Neural cell (in vitro differentiated cells): ENCODE measurements at regions not wholly inside any gene's neighbourhood (a gene's known extent, or its start where the extent isn't known, plus 50 kb on each side); places are given as distances from the start of the nearest gene placed in this dataset.

ENCODE experiments used
- H2AFZ ChIP-seq: fragments of 200-600, 300-800 bp; sonication (generic), shearing (Covaris generic); 2 replicates; pipeline ENCODE4 v1.6.0; 2014; ENCODE audit warnings: low read depth, mild to moderate bottlenecking, antibody characterized with exemption, low read length, moderate library complexity
- H3F3A ChIP-seq: fragments of 200-600 bp; shearing (Covaris generic); 2 replicates; pipeline ENCODE4 v1.6.1; 2016; ENCODE audit warnings: mild to moderate bottlenecking, moderate library complexity, mixed read lengths, antibody characterized with exemption, low read length; ENCODE audit not compliant: insufficient read depth, poor library complexity, severe bottlenecking
- H3K27ac ChIP-seq: fragments of 200-600, 300-800 bp; sonication (generic), shearing (Covaris generic); 2 replicates; pipeline ENCODE4 v1.5.1; 2014; ENCODE audit warnings: mild to moderate bottlenecking, low read length, moderate library complexity
- H3K27me3 ChIP-seq: fragments of 300-800, 200-600 bp; sonication (generic), shearing (Covaris generic); 2 replicates; pipeline ENCODE4 v1.6.0; 2014; ENCODE audit warnings: mild to moderate bottlenecking, low read depth, low read length, moderate library complexity; ENCODE audit not compliant: insufficient read depth
- H3K36me3 ChIP-seq: fragments of 300-800, 200-600 bp; sonication (generic), shearing (Covaris generic); 2 replicates; pipeline ENCODE4 v1.5.1; 2014; ENCODE audit warnings: mild to moderate bottlenecking, antibody characterized with exemption, low read length, moderate library complexity; ENCODE audit not compliant: insufficient read depth
- H3K4me2 ChIP-seq: fragments of 300-800, 200-600 bp; sonication (generic), shearing (Covaris generic); 2 replicates; pipeline ENCODE4 v1.6.0; 2014; ENCODE audit warnings: mild to moderate bottlenecking, low read length
- H3K4me3 ChIP-seq: fragments of 300-800, 200-600 bp; sonication (generic), shearing (Covaris generic); 2 replicates; pipeline ENCODE4 v1.5.1; 2014; ENCODE audit warnings: mild to moderate bottlenecking, low read length, moderate library complexity
- H3K79me2 ChIP-seq: fragments of 200-600 bp; shearing (Covaris generic); replicated peaks from 2 replicates; pipeline ENCODE4 v1.6.0; 2014; ENCODE audit warnings: mild to moderate bottlenecking, low read length, moderate library complexity; ENCODE audit not compliant: insufficient read depth
- H3K9ac ChIP-seq: fragments of 300-800, 200-600 bp; sonication (generic), shearing (Covaris generic); 2 replicates; pipeline ENCODE4 v1.6.1; 2016; ENCODE audit warnings: mild to moderate bottlenecking, low read length, mixed read lengths
- H3K9me2 ChIP-seq: fragments of 200-600 bp; shearing (Covaris generic); 2 replicates; pipeline ENCODE4 v1.6.1; 2016; ENCODE audit warnings: mild to moderate bottlenecking, low read length, mixed read lengths; ENCODE audit not compliant: insufficient read depth
- H3K9me3 ChIP-seq: fragments of 200-600, 300-800 bp; sonication (generic), shearing (Covaris generic); 2 replicates; pipeline ENCODE4 v1.6.1; 2016; ENCODE audit warnings: mild to moderate bottlenecking, mixed run types, low read length, moderate library complexity, mixed read lengths
- H4K20me1 ChIP-seq: fragments of 200-600 bp; shearing (Covaris generic); 2 replicates; pipeline ENCODE4 v1.6.1; 2016; ENCODE audit warnings: mild to moderate bottlenecking, mixed run types; ENCODE audit not compliant: insufficient read depth
- CTCF ChIP-seq: fragments of 450-650 bp; IDR thresholded peaks from 2 replicates; pipeline ENCODE4 v1.5.1; 2014; ENCODE audit warnings: antibody characterized with exemption, mild to moderate bottlenecking, moderate library complexity; ENCODE audit not compliant: poor library complexity, severe bottlenecking
- EP300 ChIP-seq: fragments of 450-650 bp; conservative IDR thresholded peaks from 2 replicates; pipeline ENCODE4 v1.6.1; 2014; ENCODE audit warnings: antibody characterized with exemption, mild to moderate bottlenecking, moderate library complexity; ENCODE audit not compliant: poor library complexity, severe bottlenecking
- EZH2 ChIP-seq: fragments of 200-600, 300-800 bp; shearing (Covaris generic), sonication (generic); IDR thresholded peaks from 2 replicates; pipeline ENCODE4 v1.6.1; 2014; ENCODE audit warnings: antibody characterized with exemption, low read length, borderline replicate concordance, mild to moderate bottlenecking; ENCODE audit not compliant: insufficient read depth, poor library complexity, severe bottlenecking
- MXI1 ChIP-seq: fragments of 450-650 bp; conservative IDR thresholded peaks from 2 replicates; pipeline ENCODE4 v1.6.1; 2014; ENCODE audit warnings: antibody characterized with exemption, mild to moderate bottlenecking; ENCODE audit not compliant: poor library complexity, severe bottlenecking
- POLR2AphosphoS5 ChIP-seq: IDR thresholded peaks from 2 replicates; pipeline ENCODE4 v1.6.1; 2012
- RAD21 ChIP-seq: fragments of 450-650 bp; conservative IDR thresholded peaks from 2 replicates; pipeline ENCODE4 v1.6.1; 2014; ENCODE audit warnings: antibody characterized with exemption, mild to moderate bottlenecking, moderate library complexity
- REST ChIP-seq: IDR thresholded peaks from 2 replicates; pipeline ENCODE4 v1.6.1; 2012; ENCODE audit warnings: borderline replicate concordance
- SMC3 ChIP-seq: fragments of 450-650 bp; conservative IDR thresholded peaks from 2 replicates; pipeline ENCODE4 v1.6.1; 2014; ENCODE audit warnings: antibody characterized with exemption, mild to moderate bottlenecking, moderate library complexity; ENCODE audit not compliant: poor library complexity
- TAF1 ChIP-seq: IDR thresholded peaks from 2 replicates; pipeline ENCODE4 v1.6.1; 2012; ENCODE audit warnings: low read depth

- H3F3A ChIP-seq, result no peaks in the 10 kb centered on the region
- H3K27me3 ChIP-seq, result no peaks in the 10 kb centered on the region
- H3K9ac ChIP-seq, result no peak overlapping the region
- H3K4me3 ChIP-seq, result no peak overlapping the region
- no peaks in the 10 kb centered on the region for H4K20me1 ChIP-seq
- no peak for TF ChIP-seq REST
- TF ChIP-seq CTCF, result no peak
- TF ChIP-seq POLR2AphosphoS5, result no peak
- TF ChIP-seq MXI1, result no peak
- no peak for TF ChIP-seq EP300
- no peak for TF ChIP-seq TAF1
- no peak for TF ChIP-seq SMC3
- TF ChIP-seq RAD21, result no peak
- no peak for TF ChIP-seq EZH2
- H3K27ac ChIP-seq, result no peak overlapping the region
- H3K9me2 ChIP-seq, result no peaks in the 10 kb centered on the region
- no peaks in the 10 kb centered on the region for H3K9me3 ChIP-seq
- no peaks in the 10 kb centered on the region for H3K36me3 ChIP-seq
- no peak overlapping the region for H2AFZ ChIP-seq
- no peaks in the 10 kb centered on the region for H3K79me2 ChIP-seq
- H3K4me2 ChIP-seq, result no peak overlapping the region
Observed at GRCh38 chrX:138485767-138486166, 225.8 kb downstream of the FGF13 start.

- no peak overlapping the region for H2AFZ ChIP-seq
- no peaks in the 10 kb centered on the region for H3K9me3 ChIP-seq
- no peaks in the 10 kb centered on the region for H3K79me2 ChIP-seq
- H3K36me3 ChIP-seq, result no peaks in the 10 kb centered on the region
- no peak for TF ChIP-seq POLR2AphosphoS5
- H3K9me2 ChIP-seq, result no peaks in the 10 kb centered on the region
- no peaks in the 10 kb centered on the region for H3F3A ChIP-seq
- H3K27me3 ChIP-seq, result no peaks in the 10 kb centered on the region
- H3K27ac ChIP-seq, result no peak overlapping the region
- H3K4me3 ChIP-seq, result no peak overlapping the region
- H4K20me1 ChIP-seq, result no peaks in the 10 kb centered on the region
- no peak overlapping the region for H3K9ac ChIP-seq
- H3K4me2 ChIP-seq, result no peak overlapping the region
Observed at GRCh38 chrX:138485224-138485623, 226.3 kb downstream of the FGF13 start.

- H3K9me3 ChIP-seq, result no peaks in the 10 kb centered on the region
Observed at GRCh38 chrX:138484451-138484850, 227.1 kb downstream of the FGF13 start.

More at GRCh38 chrX:138484451-138484850, 227.1 kb downstream of the FGF13 start:
- Histone ChIP-seq H3K4me3 (no peak overlapping the region), H3K79me2 (no peaks in the 10 kb centered on the region), H3K27ac (no peak overlapping the region), H3F3A (no peaks in the 10 kb centered on the region), H3K9ac (no peak overlapping the region), H2AFZ (no peak overlapping the region), H3K27me3 (no peaks in the 10 kb centered on the region), H3K4me2 (no peak overlapping the region), H3K36me3 (no peaks in the 10 kb centered on the region), H4K20me1 (no peaks in the 10 kb centered on the region), H3K9me2 (no peaks in the 10 kb centered on the region)
- no peak for TF ChIP-seq CTCF
